Hematopoietic multipotent progenitor cell treated with erythropoietin and hydrocortisone succinate and interleukin-3 and kit ligand, for 4 days (in vitro differentiated cells): ENCODE measurements at regions not wholly inside any gene's neighbourhood (a gene's known extent, or its start where the extent isn't known, plus 50 kb on each side); places are given as distances from the start of the nearest gene placed in this dataset.

Experiments used
- DNase-seq: peaks from one replicate; pipeline ENCODE4 v3.0.0-alpha.2; 2015

- no peak for DNase-seq
Observed at GRCh38 chr2:18244845-18245244, 315.6 kb downstream of the RDH14 start.

GRCh38 chr2:18243816-18244215, 316.6 kb downstream of the RDH14 start:
- no peak for DNase-seq

GRCh38 chr2:18242716-18243115, 317.7 kb downstream of the RDH14 start:
- DNase-seq, result no peak

- DNase-seq, result no peak
Observed at GRCh38 chr2:18238209-18238608, 322.2 kb downstream of the RDH14 start.

- no peak for DNase-seq
Observed at GRCh38 chr2:18237298-18237697, 323.2 kb downstream of the RDH14 start.

GRCh38 chr2:18232731-18233438, 327.6 kb downstream of the RDH14 start:
- DNase-seq, result no peak

GRCh38 chr2:18230668-18231067, 329.8 kb downstream of the RDH14 start:
- DNase-seq, result no peak

- no peak for DNase-seq
Observed at GRCh38 chr2:18219676-18220075, 340.8 kb downstream of the RDH14 start.

GRCh38 chr2:18218160-18218933, 339.9 kb downstream of the KCNS3 start:
- no peak for DNase-seq

- no peak for DNase-seq
Observed at GRCh38 chr2:18214936-18215335, 336.5 kb downstream of the KCNS3 start.

GRCh38 chr2:18213986-18214385, 335.5 kb downstream of the KCNS3 start:
- DNase-seq, result no peak

- no peak for DNase-seq
Observed at GRCh38 chr2:18209934-18210639, 331.6 kb downstream of the KCNS3 start.

GRCh38 chr2:18208956-18209355, 330.5 kb downstream of the KCNS3 start:
- no peak for DNase-seq

- no peak for DNase-seq
Observed at GRCh38 chr2:18200771-18201170, 322.3 kb downstream of the KCNS3 start.

- DNase-seq, result no peak
Observed at GRCh38 chr2:18198677-18199076, 320.2 kb downstream of the KCNS3 start.

GRCh38 chr2:18194161-18194560, 315.7 kb downstream of the KCNS3 start:
- DNase-seq, result no peak

GRCh38 chr2:18186816-18187613, 308.5 kb downstream of the KCNS3 start:
- no peak for DNase-seq

GRCh38 chr2:18182861-18183260, 304.4 kb downstream of the KCNS3 start:
- DNase-seq, result no peak

GRCh38 chr2:18180912-18181311, 302.4 kb downstream of the KCNS3 start:
- DNase-seq, result no peak

- DNase-seq, result no peak
Observed at GRCh38 chr2:18180031-18180610, 301.7 kb downstream of the KCNS3 start.

GRCh38 chr2:18178736-18179349, 300.4 kb downstream of the KCNS3 start:
- DNase-seq, result peak; percentile 84

- DNase-seq, result no peak
Observed at GRCh38 chr2:18176679-18177215, 298.3 kb downstream of the KCNS3 start.
